ENCODE measurements at regions not wholly inside any gene's neighbourhood (a gene's known extent, or its start where the extent isn't known, plus 50 kb on each side); places are given as distances from the start of the nearest gene placed in this dataset.

DNA sequence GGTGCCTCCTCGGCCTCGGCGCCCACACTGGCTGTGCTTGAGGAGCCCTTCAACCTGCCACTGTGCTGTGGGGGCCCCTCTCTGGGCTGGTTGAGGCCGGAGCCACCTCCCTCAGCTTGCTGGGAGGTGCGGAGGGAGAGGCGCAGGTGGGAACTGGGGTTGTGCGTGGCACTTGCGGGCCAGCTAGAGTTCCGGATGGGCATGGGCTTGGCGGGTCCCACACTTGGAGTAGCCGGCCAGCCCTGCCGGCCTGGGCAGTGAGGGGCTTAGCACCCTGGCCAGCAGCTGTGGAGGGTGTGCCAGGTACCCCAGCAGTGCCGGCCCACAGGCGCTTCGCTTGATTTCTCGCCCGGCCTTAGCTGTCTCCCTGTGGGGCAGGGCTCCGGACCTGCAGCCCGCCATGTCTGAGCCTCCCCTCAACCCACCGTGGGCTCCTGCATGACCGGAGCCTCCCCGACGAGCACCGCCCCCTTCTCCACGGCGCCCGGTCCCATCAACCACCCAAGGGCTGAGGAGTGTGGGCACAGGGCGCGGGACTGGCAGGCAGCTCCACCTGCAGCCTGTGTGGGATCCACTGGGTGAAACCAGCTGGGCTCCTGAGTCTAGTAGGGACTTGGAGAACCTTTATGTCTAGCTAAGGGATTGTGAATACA is 723.8 kb downstream of the DIAPH3 start:
- TF ChIP-seq, protein P1, sequence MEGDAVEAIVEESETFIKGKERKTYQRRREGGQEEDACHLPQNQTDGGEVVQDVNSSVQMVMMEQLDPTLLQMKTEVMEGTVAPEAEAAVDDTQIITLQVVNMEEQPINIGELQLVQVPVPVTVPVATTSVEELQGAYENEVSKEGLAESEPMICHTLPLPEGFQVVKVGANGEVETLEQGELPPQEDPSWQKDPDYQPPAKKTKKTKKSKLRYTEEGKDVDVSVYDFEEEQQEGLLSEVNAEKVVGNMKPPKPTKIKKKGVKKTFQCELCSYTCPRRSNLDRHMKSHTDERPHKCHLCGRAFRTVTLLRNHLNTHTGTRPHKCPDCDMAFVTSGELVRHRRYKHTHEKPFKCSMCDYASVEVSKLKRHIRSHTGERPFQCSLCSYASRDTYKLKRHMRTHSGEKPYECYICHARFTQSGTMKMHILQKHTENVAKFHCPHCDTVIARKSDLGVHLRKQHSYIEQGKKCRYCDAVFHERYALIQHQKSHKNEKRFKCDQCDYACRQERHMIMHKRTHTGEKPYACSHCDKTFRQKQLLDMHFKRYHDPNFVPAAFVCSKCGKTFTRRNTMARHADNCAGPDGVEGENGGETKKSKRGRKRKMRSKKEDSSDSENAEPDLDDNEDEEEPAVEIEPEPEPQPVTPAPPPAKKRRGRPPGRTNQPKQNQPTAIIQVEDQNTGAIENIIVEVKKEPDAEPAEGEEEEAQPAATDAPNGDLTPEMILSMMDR (IDR thresholded peaks at IDR 0.05; ENCODE audit: low read depth, low read length, missing input control) = no peak
- TF ChIP-seq JUND (IDR thresholded peaks at IDR 0.05) (no peak), HNF4G (IDR thresholded peaks at IDR 0.05) (no peak)
- TF ChIP-seq, protein P2, sequence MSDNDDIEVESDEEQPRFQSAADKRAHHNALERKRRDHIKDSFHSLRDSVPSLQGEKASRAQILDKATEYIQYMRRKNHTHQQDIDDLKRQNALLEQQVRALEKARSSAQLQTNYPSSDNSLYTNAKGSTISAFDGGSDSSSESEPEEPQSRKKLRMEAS (IDR thresholded peaks at IDR 0.05) = no peak
- TF ChIP-seq, protein P3, sequence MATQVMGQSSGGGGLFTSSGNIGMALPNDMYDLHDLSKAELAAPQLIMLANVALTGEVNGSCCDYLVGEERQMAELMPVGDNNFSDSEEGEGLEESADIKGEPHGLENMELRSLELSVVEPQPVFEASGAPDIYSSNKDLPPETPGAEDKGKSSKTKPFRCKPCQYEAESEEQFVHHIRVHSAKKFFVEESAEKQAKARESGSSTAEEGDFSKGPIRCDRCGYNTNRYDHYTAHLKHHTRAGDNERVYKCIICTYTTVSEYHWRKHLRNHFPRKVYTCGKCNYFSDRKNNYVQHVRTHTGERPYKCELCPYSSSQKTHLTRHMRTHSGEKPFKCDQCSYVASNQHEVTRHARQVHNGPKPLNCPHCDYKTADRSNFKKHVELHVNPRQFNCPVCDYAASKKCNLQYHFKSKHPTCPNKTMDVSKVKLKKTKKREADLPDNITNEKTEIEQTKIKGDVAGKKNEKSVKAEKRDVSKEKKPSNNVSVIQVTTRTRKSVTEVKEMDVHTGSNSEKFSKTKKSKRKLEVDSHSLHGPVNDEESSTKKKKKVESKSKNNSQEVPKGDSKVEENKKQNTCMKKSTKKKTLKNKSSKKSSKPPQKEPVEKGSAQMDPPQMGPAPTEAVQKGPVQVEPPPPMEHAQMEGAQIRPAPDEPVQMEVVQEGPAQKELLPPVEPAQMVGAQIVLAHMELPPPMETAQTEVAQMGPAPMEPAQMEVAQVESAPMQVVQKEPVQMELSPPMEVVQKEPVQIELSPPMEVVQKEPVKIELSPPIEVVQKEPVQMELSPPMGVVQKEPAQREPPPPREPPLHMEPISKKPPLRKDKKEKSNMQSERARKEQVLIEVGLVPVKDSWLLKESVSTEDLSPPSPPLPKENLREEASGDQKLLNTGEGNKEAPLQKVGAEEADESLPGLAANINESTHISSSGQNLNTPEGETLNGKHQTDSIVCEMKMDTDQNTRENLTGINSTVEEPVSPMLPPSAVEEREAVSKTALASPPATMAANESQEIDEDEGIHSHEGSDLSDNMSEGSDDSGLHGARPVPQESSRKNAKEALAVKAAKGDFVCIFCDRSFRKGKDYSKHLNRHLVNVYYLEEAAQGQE (IDR thresholded peaks at IDR 0.05) = no peak
